Smooth muscle cell (in vitro differentiated cells): ENCODE measurements at regions not wholly inside any gene's neighbourhood (a gene's known extent, or its start where the extent isn't known, plus 50 kb on each side); places are given as distances from the start of the nearest gene placed in this dataset.

Source experiments
- DNase-seq: peaks from one replicate; lab custom pipeline; 2025; ENCODE audit not compliant: unreplicated experiment; lab: John Stamatoyannopoulos, UW
- H2AFZ ChIP-seq: fragments of 200-600 bp; sonication (generic); 2 replicates; pipeline ENCODE4 v1.6.0; 2016; ENCODE audit warnings: antibody characterized with exemption, low read depth, mild to moderate bottlenecking
- H3F3A ChIP-seq: fragments of 200-600 bp; sonication (generic); 2 replicates; pipeline ENCODE4 v1.6.0; 2017; ENCODE audit warnings: antibody characterized with exemption, low read depth
- H3K27ac ChIP-seq: fragments of 200-600 bp; sonication (generic); 2 replicates; pipeline ENCODE4 v1.5.1; 2016; ENCODE audit warnings: low read depth, mild to moderate bottlenecking
- H3K27me3 ChIP-seq: fragments of 200-600 bp; sonication (generic); 2 replicates; pipeline ENCODE4 v1.6.1; 2016; ENCODE audit warnings: low read depth, mild to moderate bottlenecking
- H3K36me3 ChIP-seq: fragments of 200-600 bp; sonication (generic); 2 replicates; pipeline ENCODE4 v1.5.1; 2016; ENCODE audit warnings: low read depth
- H3K4me1 ChIP-seq: fragments of 200-600 bp; sonication (generic); 2 replicates; pipeline ENCODE4 v1.5.1; 2016; ENCODE audit warnings: low read depth
- H3K4me2 ChIP-seq: fragments of 200-600 bp; sonication (generic); 2 replicates; pipeline ENCODE4 v1.6.0; 2016; ENCODE audit warnings: mild to moderate bottlenecking
- H3K4me3 ChIP-seq: fragments of 200-600 bp; sonication (generic); 2 replicates; pipeline ENCODE4 v1.5.1; 2016; ENCODE audit warnings: mild to moderate bottlenecking
- H3K79me2 ChIP-seq: fragments of 200-600 bp; sonication (generic); 2 replicates; pipeline ENCODE4 v1.6.0; 2016; ENCODE audit warnings: low read depth, mild to moderate bottlenecking
- H3K9ac ChIP-seq: fragments of 200-600 bp; sonication (generic); 2 replicates; pipeline ENCODE4 v1.6.0; 2016; ENCODE audit warnings: low read depth
- H3K9me3 ChIP-seq: fragments of 200-600 bp; sonication (generic); replicated peaks from 2 replicates; pipeline ENCODE4 v1.5.1; 2016; ENCODE audit warnings: low read depth
- H4K20me1 ChIP-seq: fragments of 200-600 bp; sonication (generic); 2 replicates; pipeline ENCODE4 v1.6.0; 2016; ENCODE audit warnings: low read depth
- WGBS: methylation state at CpG from one replicate; pipeline ENCODE4 v1.1.7; 2016; ENCODE audit warnings: low lambda C conversion rate; 5-methylcytosine and 5-hydroxymethylcytosine counted together
- TF ChIP-seq, protein P1 (sequence below): fragments of 200-600 bp; sonication (generic); IDR thresholded peaks from 2 replicates; pipeline ENCODE4 v1.5.1; 2017; ENCODE audit warnings: borderline replicate concordance, mild to moderate bottlenecking, antibody characterized with exemption; ENCODE audit not compliant: insufficient read depth, poor library complexity, severe bottlenecking

DNA sequence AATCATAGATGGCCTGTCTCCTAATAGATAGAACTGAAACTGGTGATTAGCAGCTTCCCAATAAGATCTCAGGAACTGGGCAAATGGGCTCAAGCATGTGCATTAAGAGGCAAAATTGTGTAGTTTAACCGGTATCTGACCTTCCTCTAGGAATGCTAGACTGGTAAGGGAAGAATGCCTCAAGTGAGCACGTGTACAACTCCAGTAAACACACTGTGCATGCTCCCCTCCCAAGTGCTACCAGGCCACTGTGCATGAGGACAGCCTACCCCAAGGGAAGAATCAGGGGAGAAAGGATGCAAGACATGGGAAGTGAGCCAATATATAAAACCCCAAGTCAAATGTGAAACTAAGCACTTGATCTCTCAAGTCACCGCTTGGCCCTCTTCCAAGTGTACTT lies 1157.4 kb upstream of the CDH18 start:
- Histone ChIP-seq H3F3A (no peaks in the 10 kb centered on the region), H3K36me3 (no peaks in the 10 kb centered on the region), H3K9ac (no peak overlapping the region), H4K20me1 (no peaks in the 10 kb centered on the region), H3K4me2 (no peak overlapping the region), H3K4me1 (no peaks in the 10 kb centered on the region), H3K79me2 (no peaks in the 10 kb centered on the region), H3K4me3 (no peak overlapping the region), H3K27ac (no peak overlapping the region), H3K27me3 (no peaks in the 10 kb centered on the region), H2AFZ (no peak overlapping the region), H3K9me3 (peaks cover 3% of the 10 kb centered on the region)
- DNase-seq: no peak
- WGBS: 88% methylated on average over 3 of the region's 3 CpGs
- TF ChIP-seq, protein P1, sequence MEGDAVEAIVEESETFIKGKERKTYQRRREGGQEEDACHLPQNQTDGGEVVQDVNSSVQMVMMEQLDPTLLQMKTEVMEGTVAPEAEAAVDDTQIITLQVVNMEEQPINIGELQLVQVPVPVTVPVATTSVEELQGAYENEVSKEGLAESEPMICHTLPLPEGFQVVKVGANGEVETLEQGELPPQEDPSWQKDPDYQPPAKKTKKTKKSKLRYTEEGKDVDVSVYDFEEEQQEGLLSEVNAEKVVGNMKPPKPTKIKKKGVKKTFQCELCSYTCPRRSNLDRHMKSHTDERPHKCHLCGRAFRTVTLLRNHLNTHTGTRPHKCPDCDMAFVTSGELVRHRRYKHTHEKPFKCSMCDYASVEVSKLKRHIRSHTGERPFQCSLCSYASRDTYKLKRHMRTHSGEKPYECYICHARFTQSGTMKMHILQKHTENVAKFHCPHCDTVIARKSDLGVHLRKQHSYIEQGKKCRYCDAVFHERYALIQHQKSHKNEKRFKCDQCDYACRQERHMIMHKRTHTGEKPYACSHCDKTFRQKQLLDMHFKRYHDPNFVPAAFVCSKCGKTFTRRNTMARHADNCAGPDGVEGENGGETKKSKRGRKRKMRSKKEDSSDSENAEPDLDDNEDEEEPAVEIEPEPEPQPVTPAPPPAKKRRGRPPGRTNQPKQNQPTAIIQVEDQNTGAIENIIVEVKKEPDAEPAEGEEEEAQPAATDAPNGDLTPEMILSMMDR: no peak

GRCh38 chr5:21143686-21144085 lies 1155.7 kb upstream of the CDH18 start:
- TF ChIP-seq, protein P1: no peak
- Histone ChIP-seq H4K20me1 (no peaks in the 10 kb centered on the region), H3K27me3 (no peaks in the 10 kb centered on the region), H3K79me2 (no peaks in the 10 kb centered on the region), H3K9ac (no peak overlapping the region), H3K4me1 (no peaks in the 10 kb centered on the region), H3K4me2 (no peak overlapping the region), H3K36me3 (no peaks in the 10 kb centered on the region), H3K9me3 (no peaks in the 10 kb centered on the region), H2AFZ (no peak overlapping the region), H3K4me3 (no peak overlapping the region), H3F3A (no peaks in the 10 kb centered on the region), H3K27ac (no peak overlapping the region)
- no peak for DNase-seq
- 97% methylated on average over 4 of the region's 4 CpGs for WGBS

GRCh38 chr5:21142791-21143190 lies 1154.8 kb upstream of the CDH18 start:
- no peak overlapping the region for H3K27ac ChIP-seq
- no peak overlapping the region for H3K4me3 ChIP-seq
- no peaks in the 10 kb centered on the region for H4K20me1 ChIP-seq
- no peak overlapping the region for H3K9ac ChIP-seq
- TF ChIP-seq, protein P1: no peak
- no peaks in the 10 kb centered on the region for H3K79me2 ChIP-seq
- 92% methylated on average over 9 of the region's 9 CpGs for WGBS
- H3K27me3 ChIP-seq: no peaks in the 10 kb centered on the region
- no peaks in the 10 kb centered on the region for H3F3A ChIP-seq
- H3K4me1 ChIP-seq: no peaks in the 10 kb centered on the region
- no peaks in the 10 kb centered on the region for H3K9me3 ChIP-seq
- no peak for DNase-seq
- no peaks in the 10 kb centered on the region for H3K36me3 ChIP-seq
- no peak overlapping the region for H3K4me2 ChIP-seq
- no peak overlapping the region for H2AFZ ChIP-seq

GRCh38 chr5:21140987-21141386 lies 1153.0 kb upstream of the CDH18 start:
- Histone ChIP-seq H3F3A (no peaks in the 10 kb centered on the region), H3K79me2 (no peaks in the 10 kb centered on the region), H3K36me3 (no peaks in the 10 kb centered on the region), H3K4me3 (no peak overlapping the region), H4K20me1 (no peaks in the 10 kb centered on the region), H2AFZ (no peak overlapping the region), H3K4me1 (no peaks in the 10 kb centered on the region), H3K9ac (no peak overlapping the region), H3K4me2 (no peak overlapping the region), H3K27me3 (no peaks in the 10 kb centered on the region), H3K9me3 (no peaks in the 10 kb centered on the region), H3K27ac (no peak overlapping the region)
- TF ChIP-seq, protein P1: no peak
- no peak for DNase-seq
- 88% methylated on average over 13 of the region's 13 CpGs for WGBS
